Esophagus muscularis mucosa (tissue), 3 donors: ENCODE measurements at regions not wholly inside any gene's neighbourhood (a gene's known extent, or its start where the extent isn't known, plus 50 kb on each side); places are given as distances from the start of the nearest gene placed in this dataset.

ENCODE experiments used
- CTCF ChIP-seq, 3 experiments: fragments of 200-600 bp in 2 of 3; fragments of 450-650 bp in 1 of 3; sonication (generic) in 2 of 3; IDR thresholded peaks; one replicate each; pipeline ENCODE4 v1.5.1; 2017 to 2019; ENCODE audit warnings: antibody characterized with exemption in 3 of 3, mild to moderate bottlenecking in 2 of 3, moderate library complexity in 1 of 3
- POLR2A ChIP-seq: fragments of 450-650 bp; IDR thresholded peaks from one replicate; pipeline ENCODE4 v1.6.1; 2017; ENCODE audit warnings: antibody characterized with exemption, moderate library complexity, mild to moderate bottlenecking, low read depth
- POLR2AphosphoS5 ChIP-seq, 2 donors: sonication (generic); formaldehyde crosslinking; IDR thresholded peaks; one replicate each; pipeline ENCODE4 v1.6.1; 2017; ENCODE audit warnings: antibody characterized with exemption in 2 of 2

- TF ChIP-seq CTCF (IDR thresholded peaks at IDR 0.05) (no peak), POLR2A (no peak), POLR2AphosphoS5 (IDR thresholded peaks at IDR 0.05) (no peak)
Measured at GRCh38 chr10:25869609-25870008, 64.4 kb upstream of the MYO3A start.
